Right lobe of liver (tissue), 6 donors: ENCODE measurements at regions not wholly inside any gene's neighbourhood (a gene's known extent, or its start where the extent isn't known, plus 50 kb on each side); places are given as distances from the start of the nearest gene placed in this dataset.
"Not testable (repeated sequence)": the region's sequence is repeated elsewhere in the genome, so short reads cannot be mapped to it uniquely, and the experiment has no call there.

ENCODE experiments used
- ATAC-seq, 4 donors: fragments of 200-7000 bp; cut with Tn5 transposase; one replicate each; pipeline ENCODE4 v1.9.1; 2020; ENCODE audit warnings: mild to moderate bottlenecking in 4 of 4, moderate library complexity in 4 of 4
- DNase-seq, 3 donors: peaks; one replicate each; pipeline ENCODE4 v3.0.0-alpha.2; 2020
- H3K27ac ChIP-seq, 3 donors: fragments of 200-600 bp; one replicate each; pipeline ENCODE4 v1.8.0; 2022
- H3K27me3 ChIP-seq, 2 donors: fragments of 200-600 bp; one replicate each; pipeline ENCODE4 v1.8.0; 2022
- H3K36me3 ChIP-seq, 4 donors: fragments of 200-600 bp; sonication (generic) in 1 of 4; one replicate each; pipeline versions ENCODE4 v1.5.1 to v1.8.0; 2017 to 2022; ENCODE audit warnings: control low read depth in 1 of 4
- H3K4me1 ChIP-seq, 4 donors: fragments of 200-600 bp; sonication (generic) in 1 of 4; one replicate each; pipeline versions ENCODE4 v1.5.1 to v1.8.0; 2017 to 2022; ENCODE audit warnings: control low read depth in 1 of 4
- H3K4me3 ChIP-seq, 3 donors: fragments of 200-600 bp; one replicate each; pipeline ENCODE4 v1.8.0; 2022
- H3K9me3 ChIP-seq, 4 donors: fragments of 200-600 bp; sonication (generic) in 1 of 4; one replicate each; pipeline versions ENCODE4 v1.5.1 to v1.8.0; 2017 to 2022; ENCODE audit warnings: control low read depth in 1 of 4
- POLR2A ChIP-seq: fragments of 450-650 bp; IDR thresholded peaks from one replicate; pipeline ENCODE4 v1.6.1; 2017; ENCODE audit warnings: antibody characterized with exemption, mild to moderate bottlenecking
- WGBS: methylation state at CpG from one replicate; pipeline ENCODE4 v1.1.6; 2018; ENCODE audit warnings: low coverage, low lambda C conversion rate; ENCODE audit not compliant: insufficient coverage; ENCODE audit errors: missing lambda C conversion rate; 5-methylcytosine and 5-hydroxymethylcytosine counted together
- intact Hi-C, 2 donors: fragments of 100-400 bp; cut with DNase I; formaldehyde crosslinking; loops; one replicate each; pipeline versions ENCODE4 v1.11.2 to v1.14.1; 2022
- TF ChIP-seq, protein P1 (sequence below), 4 donors: fragments of 200-600 bp in 3 of 4; fragments of 450-650 bp in 1 of 4; IDR thresholded peaks; one replicate each; pipeline versions ENCODE4 v1.5.1 to v1.8.0; 2016 to 2022; ENCODE audit warnings: antibody characterized with exemption in 4 of 4, mild to moderate bottlenecking in 2 of 4
- donor health status: DM: no; HTN: yes; CAD: no.
- donor health status: DM: no; HTN: no; CAD: no.
- donor health status: DM: no; HTN: no; CAD: no.
- donor health status: DM: no; HTN: yes; CAD: no.
- donor health status: DM: no; HTN: yes; CAD: no.

DNA sequence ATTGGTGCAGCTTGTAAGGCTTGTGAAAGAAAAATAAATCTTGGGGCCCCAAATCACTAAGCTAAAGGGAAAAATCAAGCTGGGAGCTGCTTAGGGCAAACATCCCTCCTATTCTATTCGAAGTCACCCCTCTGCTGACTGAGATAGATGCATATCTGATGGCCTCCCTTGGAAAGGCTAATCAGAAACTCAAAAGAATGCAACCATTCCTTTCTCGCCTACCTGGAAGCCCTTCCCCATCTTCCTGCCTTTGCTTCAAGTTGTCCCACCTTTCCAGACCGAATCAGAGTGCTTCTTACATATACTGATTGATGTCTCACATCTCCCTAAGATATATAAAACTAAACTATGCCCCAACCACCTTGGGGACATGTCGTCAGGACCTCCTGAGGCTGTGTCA, 240.3 kb downstream of the SKIDA1 start:
- H3K4me1 ChIP-seq, result no peaks in the 10 kb centered on the region
- TF ChIP-seq, protein P1, sequence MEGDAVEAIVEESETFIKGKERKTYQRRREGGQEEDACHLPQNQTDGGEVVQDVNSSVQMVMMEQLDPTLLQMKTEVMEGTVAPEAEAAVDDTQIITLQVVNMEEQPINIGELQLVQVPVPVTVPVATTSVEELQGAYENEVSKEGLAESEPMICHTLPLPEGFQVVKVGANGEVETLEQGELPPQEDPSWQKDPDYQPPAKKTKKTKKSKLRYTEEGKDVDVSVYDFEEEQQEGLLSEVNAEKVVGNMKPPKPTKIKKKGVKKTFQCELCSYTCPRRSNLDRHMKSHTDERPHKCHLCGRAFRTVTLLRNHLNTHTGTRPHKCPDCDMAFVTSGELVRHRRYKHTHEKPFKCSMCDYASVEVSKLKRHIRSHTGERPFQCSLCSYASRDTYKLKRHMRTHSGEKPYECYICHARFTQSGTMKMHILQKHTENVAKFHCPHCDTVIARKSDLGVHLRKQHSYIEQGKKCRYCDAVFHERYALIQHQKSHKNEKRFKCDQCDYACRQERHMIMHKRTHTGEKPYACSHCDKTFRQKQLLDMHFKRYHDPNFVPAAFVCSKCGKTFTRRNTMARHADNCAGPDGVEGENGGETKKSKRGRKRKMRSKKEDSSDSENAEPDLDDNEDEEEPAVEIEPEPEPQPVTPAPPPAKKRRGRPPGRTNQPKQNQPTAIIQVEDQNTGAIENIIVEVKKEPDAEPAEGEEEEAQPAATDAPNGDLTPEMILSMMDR (IDR thresholded peaks at IDR 0.05), result no peak
- no peak for TF ChIP-seq POLR2A
- intact Hi-C loops, result no loop called here
- H3K4me3 ChIP-seq, result no peak overlapping the region
- no peak for ATAC-seq
- H3K36me3 ChIP-seq, result no peaks in the 10 kb centered on the region
- no peaks in the 10 kb centered on the region for H3K27me3 ChIP-seq
- no peaks in the 10 kb centered on the region for H3K9me3 ChIP-seq
- WGBS, result 52% methylated on average over 4 of the region's 4 CpGs
- no peak for DNase-seq
- no peak overlapping the region for H3K27ac ChIP-seq

DNA sequence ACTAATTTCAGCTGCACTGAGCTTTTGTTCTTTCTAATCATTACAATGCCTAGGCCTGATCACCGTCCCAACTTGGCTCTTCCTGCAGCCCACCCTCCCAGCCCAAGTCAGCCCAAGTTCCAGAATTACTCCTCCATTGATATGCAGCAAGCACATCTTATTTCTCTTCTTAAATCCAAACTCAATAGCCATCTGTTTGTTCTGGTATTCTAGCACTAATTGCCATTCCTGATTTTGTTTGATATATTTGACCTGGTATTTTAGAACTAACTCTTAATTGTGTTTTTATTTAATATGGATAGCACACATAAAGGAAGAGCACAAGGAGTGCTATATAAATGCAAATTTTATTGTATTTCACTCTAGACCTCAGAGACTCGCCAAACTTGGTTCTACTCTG, 241.2 kb downstream of the SKIDA1 start:
- H3K27me3 ChIP-seq, result no peaks in the 10 kb centered on the region
- H3K4me1 ChIP-seq, result no peaks in the 10 kb centered on the region
- no peaks in the 10 kb centered on the region for H3K9me3 ChIP-seq
- TF ChIP-seq, protein P1 (IDR thresholded peaks at IDR 0.05), result no peak
- TF ChIP-seq POLR2A, result no peak
- H3K27ac ChIP-seq, result no peak overlapping the region
- intact Hi-C loops, result no loop called here
- DNase-seq (no peak), ATAC-seq (no peak)
- no peak overlapping the region for H3K4me3 ChIP-seq
- H3K36me3 ChIP-seq, result no peaks in the 10 kb centered on the region
- WGBS, result 87% methylated on average over 2 of the region's 2 CpGs

DNA sequence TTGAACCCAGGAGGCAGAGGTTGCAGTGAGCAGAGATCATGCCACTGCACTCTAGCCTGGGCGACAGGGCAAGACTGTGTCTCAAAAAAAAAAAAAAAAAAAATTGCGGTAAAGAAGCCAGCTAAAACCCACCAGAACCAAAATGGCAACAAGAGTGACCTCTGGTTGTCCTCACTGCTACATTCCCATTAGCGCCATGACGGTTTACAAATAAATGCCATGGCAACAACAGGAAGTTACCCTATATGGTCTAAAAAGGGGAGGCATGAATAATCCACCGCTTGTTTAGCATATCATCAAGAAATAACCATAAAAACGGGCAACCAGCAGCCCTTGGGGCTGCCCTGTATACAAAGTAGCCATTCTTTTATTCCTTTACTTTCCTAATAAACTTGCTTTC, 242.4 kb downstream of the SKIDA1 start:
- not testable (repeated sequence) for ATAC-seq

DNA sequence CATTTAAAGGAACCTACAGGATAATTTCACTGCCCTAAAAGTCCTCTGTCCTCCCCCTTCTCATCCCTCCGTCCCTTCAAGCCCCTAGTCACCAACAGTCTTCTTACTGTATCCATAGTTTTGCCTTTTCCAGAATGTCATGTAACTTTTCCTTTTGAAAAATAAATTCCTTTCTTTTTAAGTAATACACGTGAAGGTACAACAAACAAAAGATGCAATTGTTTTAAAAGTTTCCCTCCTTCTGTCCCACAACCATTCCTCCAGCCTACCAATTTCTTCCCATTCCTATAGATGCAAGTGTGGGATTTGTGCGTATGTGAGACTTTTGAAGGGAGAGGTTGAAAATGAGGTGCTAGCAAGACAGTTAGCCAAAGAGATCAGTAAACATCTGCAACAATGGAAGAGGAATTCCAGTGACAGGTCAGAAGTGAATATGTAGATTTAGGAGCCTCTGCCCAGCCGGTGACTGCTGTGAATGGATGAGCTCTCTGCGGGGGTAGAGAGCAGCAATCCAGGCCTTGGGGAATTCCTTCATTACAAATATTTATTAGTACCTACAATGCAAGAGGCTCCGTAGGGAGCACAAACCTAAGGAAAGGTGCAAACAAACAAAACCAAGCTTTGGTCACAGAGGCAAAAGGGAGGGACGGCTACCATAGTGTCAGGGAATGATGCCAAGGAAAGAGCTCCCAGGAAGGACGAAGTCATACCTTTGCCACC, 243.6 kb downstream of the SKIDA1 start:
- 56% methylated on average over 8 of the region's 8 CpGs for WGBS
- TF ChIP-seq, protein P1 (IDR thresholded peaks at IDR 0.05), result no peak
- no peak for TF ChIP-seq POLR2A
- Histone ChIP-seq H3K36me3 (no peaks in the 10 kb centered on the region), H3K4me1 (no peaks in the 10 kb centered on the region), H3K9me3 (no peaks in the 10 kb centered on the region), H3K27ac (no peak overlapping the region), H3K4me3 (no peak overlapping the region), H3K27me3 (no peaks in the 10 kb centered on the region)
- intact Hi-C loops, result no loop called here
- ATAC-seq, result no peak
- DNase-seq, result no peak

More for the DNA sequence above, 242.4 kb downstream of the SKIDA1 start:
- H3K27ac ChIP-seq, H3K4me1 ChIP-seq, intact Hi-C loops, H3K36me3 ChIP-seq, H3K27me3 ChIP-seq, DNase-seq, H3K4me3 ChIP-seq, H3K9me3 ChIP-seq: not testable (repeated sequence)
- WGBS, result 74% methylated on average over 3 of the region's 6 CpGs

DNA sequence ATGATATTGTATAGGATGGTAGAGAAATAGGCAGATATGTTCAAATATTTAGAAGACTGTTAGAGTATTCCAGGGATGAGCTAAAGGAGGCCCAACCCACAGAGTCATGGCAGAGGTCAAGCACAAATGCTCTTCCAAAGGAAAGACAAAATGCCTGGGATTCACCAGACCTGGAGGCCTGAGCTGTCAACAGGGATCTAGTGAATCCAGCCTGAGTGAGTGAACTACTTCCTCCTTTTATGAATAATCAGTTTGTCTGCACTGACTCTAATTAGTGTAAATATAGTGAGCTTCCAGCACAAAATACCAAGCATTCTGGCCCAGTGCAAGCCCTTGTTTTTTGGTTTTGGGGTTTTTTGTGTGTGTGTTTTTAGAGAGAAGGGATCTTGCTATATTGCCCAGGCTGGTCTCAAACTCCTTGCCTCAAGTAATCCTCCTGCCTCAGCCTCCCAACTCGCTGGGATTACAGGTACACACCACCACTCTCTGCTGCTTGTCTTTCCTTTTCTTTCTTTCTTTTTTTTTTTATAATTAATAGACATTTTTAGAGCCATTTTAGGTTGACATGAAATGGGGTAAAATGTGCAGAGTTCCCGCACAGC, 244.4 kb downstream of the SKIDA1 start:
- WGBS, result 64% methylated on average over 2 of the region's 2 CpGs

More for the DNA sequence above, 244.4 kb downstream of the SKIDA1 start:
- ATAC-seq, result no peak
- Histone ChIP-seq H3K27ac (no peak overlapping the region), H3K4me3 (no peak overlapping the region), H3K9me3 (no peaks in the 10 kb centered on the region), H3K27me3 (no peaks in the 10 kb centered on the region), H3K36me3 (no peaks in the 10 kb centered on the region), H3K4me1 (no peaks in the 10 kb centered on the region)
- no peak for DNase-seq
- intact Hi-C loops, result no loop called here
- TF ChIP-seq, protein P1 (IDR thresholded peaks at IDR 0.05), result no peak
- no peak for TF ChIP-seq POLR2A
